HG03469 (cell line): ENCODE measurements at regions not wholly inside any gene's neighbourhood (a gene's known extent, or its start where the extent isn't known, plus 50 kb on each side); places are given as distances from the start of the nearest gene placed in this dataset.

ENCODE experiments used
- ATAC-seq: cut with Tn5 transposase; IDR thresholded peaks from one replicate; pipeline ENCODE4 v1.9.1; 2021; ENCODE audit warnings: mild to moderate bottlenecking, moderate library complexity, moderate number of reproducible peaks; ENCODE audit not compliant: unreplicated experiment

- no peak for ATAC-seq
Measured at GRCh38 chr2:192314800-192315481, 120.2 kb upstream of the TMEFF2 start.

- ATAC-seq, result no peak
Measured at GRCh38 chr2:192313773-192314172, 119.0 kb upstream of the TMEFF2 start.

- ATAC-seq, result no peak
Measured at GRCh38 chr2:192311701-192312460, 117.1 kb upstream of the TMEFF2 start.

GRCh38 chr2:192307530-192307929, 112.8 kb upstream of the TMEFF2 start:
- ATAC-seq, result no peak

- no peak for ATAC-seq
Measured at GRCh38 chr2:192298664-192299063, 103.9 kb upstream of the TMEFF2 start.

GRCh38 chr2:192292478-192292877, 97.7 kb upstream of the TMEFF2 start:
- ATAC-seq, result no peak

- no peak for ATAC-seq
Measured at GRCh38 chr2:192288295-192288694, 93.6 kb upstream of the TMEFF2 start.

GRCh38 chr2:192286093-192286701, 91.5 kb upstream of the TMEFF2 start:
- no peak for ATAC-seq

GRCh38 chr2:192283450-192283849, 88.7 kb upstream of the TMEFF2 start:
- no peak for ATAC-seq

GRCh38 chr2:192278701-192279100, 84.0 kb upstream of the TMEFF2 start:
- no peak for ATAC-seq

- no peak for ATAC-seq
Measured at GRCh38 chr2:192277494-192278109, 82.9 kb upstream of the TMEFF2 start.

- ATAC-seq, result no peak
Measured at GRCh38 chr2:192275632-192276031, 80.9 kb upstream of the TMEFF2 start.

- no peak for ATAC-seq
Measured at GRCh38 chr2:192267484-192267883, 72.8 kb upstream of the TMEFF2 start.

- no peak for ATAC-seq
Measured at GRCh38 chr2:192265751-192266150, 71.0 kb upstream of the TMEFF2 start.

GRCh38 chr2:192254444-192254843, 59.7 kb upstream of the TMEFF2 start:
- no peak for ATAC-seq

- no peak for ATAC-seq
Measured at GRCh38 chr2:192253692-192254091, 59.0 kb upstream of the TMEFF2 start.

- ATAC-seq, result no peak
Measured at GRCh38 chr2:192250961-192251360, 56.2 kb upstream of the TMEFF2 start.

GRCh38 chr2:192247456-192247855, 52.7 kb upstream of the TMEFF2 start:
- no peak for ATAC-seq

GRCh38 chr2:192246297-192246696, 51.6 kb upstream of the TMEFF2 start:
- no peak for ATAC-seq

- ATAC-seq, result no peak
Measured at GRCh38 chr2:192245329-192245728, 50.6 kb upstream of the TMEFF2 start.
